Adipocyte (in vitro differentiated cells): ENCODE measurements at regions not wholly inside any gene's neighbourhood (a gene's known extent, or its start where the extent isn't known, plus 50 kb on each side); places are given as distances from the start of the nearest gene placed in this dataset.
"Not testable (repeated sequence)": the region's sequence is repeated elsewhere in the genome, so short reads cannot be mapped to it uniquely, and the experiment has no call there.

Source experiments
- DNase-seq: peaks from one replicate; pipeline ENCODE4 v3.0.0-alpha.2; 2015; ENCODE audit warnings: low read depth
- H3K27me3 ChIP-seq: replicated peaks from 2 replicates; pipeline ENCODE4 v1.7.0; 2013; ENCODE audit warnings: mild to moderate bottlenecking, low read length, moderate library complexity; ENCODE audit not compliant: control insufficient read depth, insufficient read depth
- H3K36me3 ChIP-seq: 2 replicates; pipeline ENCODE4 v1.7.0; 2013; ENCODE audit warnings: low read length, mild to moderate bottlenecking, moderate library complexity; ENCODE audit not compliant: control insufficient read depth, insufficient read depth, severe bottlenecking
- H3K4me1 ChIP-seq: 2 replicates; pipeline ENCODE4 v1.7.0; 2013; ENCODE audit warnings: mild to moderate bottlenecking, low read length, moderate library complexity; ENCODE audit not compliant: control insufficient read depth, insufficient read depth
- H3K4me3 ChIP-seq: 2 replicates; pipeline ENCODE4 v1.7.0; 2013; ENCODE audit warnings: mild to moderate bottlenecking, low read length, moderate library complexity
- H3K9ac ChIP-seq: 2 replicates; pipeline ENCODE4 v1.7.0; 2013; ENCODE audit warnings: mild to moderate bottlenecking, low read length, moderate library complexity
- H3K9me3 ChIP-seq: 2 replicates; pipeline ENCODE4 v1.7.0; 2013; ENCODE audit warnings: mild to moderate bottlenecking, low read length, moderate library complexity; ENCODE audit not compliant: control insufficient read depth

DNA sequence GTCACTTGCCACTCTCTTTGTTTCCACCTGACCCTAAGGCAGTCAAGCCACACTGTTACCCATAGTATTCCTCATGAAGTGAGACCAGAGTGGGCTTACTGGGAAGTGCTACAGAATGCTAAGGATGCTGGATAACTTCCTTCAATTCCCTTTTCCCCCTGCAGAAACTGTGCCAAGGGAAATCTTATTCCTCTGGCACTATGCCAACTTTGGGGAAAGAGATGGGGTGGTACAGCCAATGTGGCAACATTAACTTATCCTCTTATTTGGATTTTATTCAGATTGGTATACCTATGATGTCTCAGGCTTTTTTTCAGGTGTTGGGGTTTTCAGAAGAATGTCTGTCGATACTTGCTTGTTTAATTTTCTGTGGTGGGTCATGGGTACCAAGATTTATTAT is 599.4 kb upstream of the PBX1 start:
- H3K4me3 ChIP-seq: no peak overlapping the region
- no peak for DNase-seq
- no peaks in the 10 kb centered on the region for H3K4me1 ChIP-seq
- no peak overlapping the region for H3K9ac ChIP-seq
- H3K36me3 ChIP-seq: no peaks in the 10 kb centered on the region
- no peaks in the 10 kb centered on the region for H3K27me3 ChIP-seq
- H3K9me3 ChIP-seq: peaks cover 28% of the 10 kb centered on the region

DNA sequence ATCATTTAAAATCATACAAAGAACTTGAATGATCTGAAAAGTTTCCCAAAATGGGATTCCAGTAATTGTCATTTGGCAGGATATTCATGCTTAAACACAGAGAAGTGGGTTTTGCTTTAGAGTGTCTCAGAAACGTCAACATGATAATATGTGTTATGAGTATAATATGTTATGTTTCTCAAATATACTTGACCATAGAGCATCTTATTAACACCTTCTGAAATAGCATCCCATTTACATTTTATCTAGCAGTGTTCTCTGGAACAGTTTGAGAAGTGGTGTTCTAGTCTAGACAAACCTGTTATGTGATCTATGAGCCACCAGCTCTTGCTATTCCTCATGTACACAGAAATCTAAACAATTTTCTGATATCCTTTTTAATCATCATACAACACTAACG is 588.8 kb upstream of the PBX1 start:
- no peak for DNase-seq
- H3K9ac ChIP-seq: no peak overlapping the region
- no peaks in the 10 kb centered on the region for H3K4me1 ChIP-seq
- H3K27me3 ChIP-seq: no peaks in the 10 kb centered on the region
- H3K36me3 ChIP-seq: no peaks in the 10 kb centered on the region
- no peak overlapping the region for H3K4me3 ChIP-seq
- peaks cover 4% of the 10 kb centered on the region for H3K9me3 ChIP-seq

DNA sequence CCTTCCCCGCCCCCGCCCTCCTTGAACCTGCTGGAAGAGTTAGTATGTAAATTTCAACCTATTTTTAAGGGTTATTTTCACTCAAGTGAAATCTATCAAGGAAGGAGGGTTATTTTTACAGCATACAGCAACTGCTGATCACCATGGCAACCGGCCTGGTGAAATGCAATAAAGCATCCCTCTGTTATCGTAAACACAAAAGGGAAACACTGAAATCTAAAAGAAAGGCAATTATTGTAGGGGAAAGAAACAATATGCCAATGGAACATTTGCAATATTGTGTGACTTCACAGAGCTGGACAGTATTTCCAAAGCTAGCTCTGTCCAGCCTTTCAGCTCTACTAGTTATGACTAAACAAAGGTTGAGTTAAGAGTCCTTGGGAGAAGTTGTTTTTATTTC is 588.3 kb upstream of the PBX1 start:
- Histone ChIP-seq H3K36me3 (no peaks in the 10 kb centered on the region), H3K4me1 (no peaks in the 10 kb centered on the region), H3K9ac (no peak overlapping the region), H3K9me3 (peaks cover 4% of the 10 kb centered on the region), H3K27me3 (no peaks in the 10 kb centered on the region), H3K4me3 (no peak overlapping the region)
- peak; percentile 9 for DNase-seq

DNA sequence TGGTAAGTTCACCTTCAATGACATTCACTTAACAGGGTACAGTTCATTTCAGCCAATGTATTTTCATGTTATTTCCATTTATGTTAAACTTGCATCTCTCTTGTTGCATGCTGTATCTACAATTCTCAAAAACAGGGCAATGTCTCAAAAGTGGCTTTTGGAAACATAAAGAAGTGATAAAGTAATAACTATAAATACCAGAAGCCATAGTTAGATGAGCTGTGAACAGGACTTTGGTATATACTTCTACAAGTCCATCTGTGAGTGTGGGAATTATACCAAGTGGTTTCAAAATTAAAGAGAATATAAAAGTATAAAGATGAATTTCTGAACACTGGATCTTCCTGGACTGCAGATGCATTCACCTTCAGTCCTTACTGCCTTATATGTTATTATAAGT is 585.4 kb upstream of the PBX1 start:
- no peak for DNase-seq
- Histone ChIP-seq H3K4me3 (no peak overlapping the region), H3K36me3 (no peaks in the 10 kb centered on the region), H3K27me3 (no peaks in the 10 kb centered on the region), H3K9me3 (no peaks in the 10 kb centered on the region), H3K4me1 (no peaks in the 10 kb centered on the region), H3K9ac (no peak overlapping the region)

DNA sequence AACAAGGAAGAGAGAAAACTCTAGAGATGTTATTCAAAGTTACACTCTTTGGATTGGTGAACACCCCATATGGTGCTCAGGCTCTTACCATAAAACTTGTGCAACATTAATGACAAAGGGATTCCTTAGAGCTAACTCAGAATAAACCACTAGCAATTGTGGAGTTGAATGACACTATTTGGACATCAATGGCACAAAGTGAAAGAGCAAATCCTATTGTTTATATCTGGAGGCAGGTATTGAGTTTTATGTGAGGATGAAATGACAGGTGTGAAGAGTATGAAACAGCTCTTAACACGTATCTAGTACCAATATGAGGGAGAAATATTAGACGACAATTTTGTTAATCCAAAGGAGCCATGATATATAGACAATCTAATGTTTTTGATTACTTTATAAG is 584.9 kb upstream of the PBX1 start:
- no peaks in the 10 kb centered on the region for H3K9me3 ChIP-seq
- no peaks in the 10 kb centered on the region for H3K36me3 ChIP-seq
- no peaks in the 10 kb centered on the region for H3K4me1 ChIP-seq
- no peak overlapping the region for H3K4me3 ChIP-seq
- H3K9ac ChIP-seq: no peak overlapping the region
- no peaks in the 10 kb centered on the region for H3K27me3 ChIP-seq
- no peak for DNase-seq

DNA sequence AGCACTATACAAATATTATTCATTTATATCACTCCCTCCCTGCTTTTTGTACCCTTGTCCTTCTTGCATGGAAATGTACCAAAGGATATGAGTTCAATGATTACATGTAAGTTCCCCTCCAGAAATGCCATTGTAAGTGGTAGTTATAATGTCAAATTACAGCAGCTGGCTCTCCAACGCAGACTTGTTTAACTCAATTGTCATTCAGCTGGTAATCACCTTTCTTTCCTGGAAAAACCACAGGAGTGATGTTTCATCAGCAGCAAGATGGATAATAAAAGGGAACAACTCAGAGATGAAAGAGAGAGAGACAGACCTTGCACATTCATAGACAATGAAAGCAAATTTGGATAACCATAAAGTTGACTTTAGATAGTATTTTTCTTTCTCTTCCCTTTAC is 578.6 kb upstream of the PBX1 start:
- DNase-seq: no peak
- H3K9ac ChIP-seq: no peak overlapping the region
- H3K36me3 ChIP-seq: no peaks in the 10 kb centered on the region
- H3K27me3 ChIP-seq: no peaks in the 10 kb centered on the region
- H3K4me3 ChIP-seq: no peak overlapping the region
- H3K9me3 ChIP-seq: no peaks in the 10 kb centered on the region
- H3K4me1 ChIP-seq: no peaks in the 10 kb centered on the region

DNA sequence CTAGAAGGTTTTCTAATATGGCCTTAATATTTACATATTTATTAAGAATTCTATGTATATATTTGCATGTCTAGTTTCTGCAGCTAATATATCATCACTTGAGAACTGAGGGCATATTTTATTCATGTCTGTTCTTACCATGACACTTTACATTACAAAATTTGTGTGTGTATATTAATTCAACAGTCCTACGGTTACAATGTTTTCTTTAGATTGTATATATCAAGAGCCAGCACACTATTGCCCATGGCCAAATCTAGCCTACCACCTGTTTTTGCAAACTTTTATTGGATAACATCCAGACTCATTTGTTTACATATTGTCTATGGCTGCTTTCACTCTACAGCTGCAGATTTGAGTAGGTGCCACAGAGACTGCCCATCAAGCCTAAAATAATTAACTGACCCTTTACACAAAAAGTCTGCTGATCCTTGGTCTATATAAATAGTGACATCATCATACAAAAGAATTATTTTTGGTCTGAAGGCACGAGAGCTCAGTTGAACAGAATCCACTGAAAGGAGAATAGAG is 577.4 kb upstream of the PBX1 start:
- Histone ChIP-seq H3K4me3 (no peak overlapping the region), H3K9me3 (no peaks in the 10 kb centered on the region), H3K36me3 (no peaks in the 10 kb centered on the region)

DNA sequence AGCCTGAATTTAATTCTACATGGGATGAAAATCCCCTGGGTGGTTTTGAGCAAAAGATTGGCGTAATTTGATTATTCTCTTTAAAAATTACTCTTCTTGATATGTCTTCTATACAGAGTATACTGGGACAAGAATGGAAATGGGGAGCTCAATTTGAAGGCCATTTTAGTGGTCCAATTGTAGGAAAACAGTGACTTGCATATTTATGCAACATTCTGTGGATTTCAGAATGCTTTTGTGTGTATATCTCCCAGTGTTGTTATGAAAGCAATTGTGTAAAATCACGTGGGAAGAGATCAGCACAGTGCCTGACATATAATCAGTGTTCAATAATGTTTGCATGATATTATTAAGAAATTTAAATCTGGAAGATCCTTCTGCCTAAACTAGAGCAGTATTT is 575.9 kb upstream of the PBX1 start:
- H3K27me3 ChIP-seq: no peaks in the 10 kb centered on the region
- H3K36me3 ChIP-seq: no peaks in the 10 kb centered on the region
- no peaks in the 10 kb centered on the region for H3K4me1 ChIP-seq
- H3K9me3 ChIP-seq: no peaks in the 10 kb centered on the region
- H3K4me3 ChIP-seq: no peak overlapping the region
- DNase-seq: no peak
- no peak overlapping the region for H3K9ac ChIP-seq

More for the DNA sequence above, 577.4 kb upstream of the PBX1 start:
- H3K4me1 ChIP-seq: no peaks in the 10 kb centered on the region
- no peak overlapping the region for H3K9ac ChIP-seq
- no peaks in the 10 kb centered on the region for H3K27me3 ChIP-seq
- DNase-seq: no peak

DNA sequence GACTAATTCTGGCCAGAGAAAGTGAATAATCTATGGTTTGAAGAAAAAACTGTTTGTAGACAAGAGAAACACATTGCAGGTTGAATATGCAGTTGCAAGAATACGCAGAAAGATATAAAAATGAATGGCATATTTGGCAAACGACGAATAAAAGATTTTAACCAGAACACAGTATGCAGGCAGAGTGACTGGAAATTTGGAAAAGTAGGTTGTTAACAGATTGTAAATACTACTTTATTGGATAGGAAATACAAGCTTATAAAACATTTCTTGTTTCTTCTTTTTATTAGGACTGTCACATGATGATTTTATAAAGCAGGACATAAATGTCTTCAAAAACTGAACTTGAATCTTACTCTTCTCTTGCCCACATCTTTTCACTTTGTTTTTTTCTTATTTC is 573.3 kb upstream of the PBX1 start:
- DNase-seq: no peak
- no peaks in the 10 kb centered on the region for H3K27me3 ChIP-seq
- no peaks in the 10 kb centered on the region for H3K36me3 ChIP-seq
- H3K4me1 ChIP-seq: no peaks in the 10 kb centered on the region
- H3K9ac ChIP-seq: no peak overlapping the region
- no peaks in the 10 kb centered on the region for H3K9me3 ChIP-seq
- H3K4me3 ChIP-seq: no peak overlapping the region

DNA sequence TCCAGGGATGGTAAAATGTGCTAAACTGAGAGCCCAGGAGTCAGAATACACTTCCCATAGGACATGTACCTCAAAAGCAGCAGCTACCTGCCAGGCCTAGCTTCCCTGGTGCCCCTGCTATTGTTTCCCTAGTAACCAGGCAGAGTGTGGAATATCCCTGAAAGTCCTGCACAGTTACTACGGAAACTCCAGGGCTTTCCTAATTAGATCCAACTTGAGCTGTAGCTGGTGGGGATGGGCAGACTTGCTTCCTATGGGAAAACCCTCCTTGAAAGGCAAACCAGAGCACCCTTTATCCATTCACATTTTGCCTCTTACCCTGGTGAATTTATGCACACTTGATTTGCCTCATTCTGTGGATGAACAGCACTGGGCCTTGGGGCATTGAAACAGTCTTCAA is 559.9 kb upstream of the PBX1 start:
- DNase-seq: no peak

DNA sequence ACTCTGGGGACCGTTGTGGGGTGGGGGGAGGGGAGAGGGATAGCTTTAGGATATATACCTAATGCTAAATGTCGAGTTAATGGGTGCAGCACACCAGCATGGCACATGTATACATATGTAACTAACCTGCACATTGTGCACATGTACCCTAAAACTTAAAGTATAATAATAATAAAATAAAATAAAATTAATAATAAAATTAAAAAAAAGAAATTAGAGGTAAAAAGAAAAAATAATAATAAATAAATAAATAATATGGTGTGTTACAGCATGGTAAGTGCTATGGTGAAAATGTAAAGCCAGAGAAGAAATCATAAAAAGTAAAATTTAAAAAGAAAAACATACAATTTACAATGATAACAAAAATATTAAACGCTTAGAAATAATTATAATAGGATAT is 552.8 kb upstream of the PBX1 start:
- H3K9me3 ChIP-seq: peaks cover 16% of the 10 kb centered on the region
- H3K9ac ChIP-seq, DNase-seq, H3K4me3 ChIP-seq, H3K27me3 ChIP-seq, H3K4me1 ChIP-seq, H3K36me3 ChIP-seq: not testable (repeated sequence)

More for the DNA sequence above, 559.9 kb upstream of the PBX1 start:
- H3K36me3 ChIP-seq: no peaks in the 10 kb centered on the region
- H3K4me1 ChIP-seq: no peaks in the 10 kb centered on the region
- H3K9me3 ChIP-seq: peaks cover 6% of the 10 kb centered on the region
- no peak overlapping the region for H3K4me3 ChIP-seq
- no peak overlapping the region for H3K9ac ChIP-seq
- no peaks in the 10 kb centered on the region for H3K27me3 ChIP-seq

DNA sequence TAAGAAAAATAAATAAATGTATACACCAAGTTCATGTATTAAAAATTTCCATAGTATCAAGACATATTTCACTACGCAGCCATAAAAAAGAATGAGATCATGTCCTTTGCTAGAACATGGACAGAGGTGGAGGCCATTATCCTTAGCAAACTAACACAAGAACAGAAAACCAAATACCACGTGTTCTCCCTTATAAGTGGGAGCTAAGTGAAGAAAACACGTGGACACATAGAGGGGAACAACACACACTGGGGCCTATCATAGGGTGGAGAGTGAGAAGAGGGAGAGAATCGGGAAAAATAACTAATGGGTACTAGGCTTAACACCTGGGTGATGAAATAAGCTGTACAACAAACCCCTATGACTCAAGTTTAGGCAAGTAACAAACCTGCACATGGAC is 552.4 kb upstream of the PBX1 start:
- DNase-seq: no peak
- Histone ChIP-seq H3K4me1 (no peaks in the 10 kb centered on the region), H3K9me3 (peaks cover 20% of the 10 kb centered on the region), H3K36me3 (no peaks in the 10 kb centered on the region), H3K9ac (no peak overlapping the region), H3K4me3 (no peak overlapping the region), H3K27me3 (no peaks in the 10 kb centered on the region)
